Right cardiac atrium (tissue), 5 donors: ENCODE measurements at regions not wholly inside any gene's neighbourhood (a gene's known extent, or its start where the extent isn't known, plus 50 kb on each side); places are given as distances from the start of the nearest gene placed in this dataset.
"Not testable (repeated sequence)": the region's sequence is repeated elsewhere in the genome, so short reads cannot be mapped to it uniquely, and the experiment has no call there.

Experiments used
- ATAC-seq, 2 donors: fragments of 200-7000 bp; cut with Tn5 transposase; one replicate each; pipeline versions ENCODE4 v1.8.0 to v1.9.1; 2020; ENCODE audit warnings: moderate library complexity in 2 of 2, mild to moderate bottlenecking in 1 of 2
- DNase-seq, 3 donors: peaks; one replicate each; pipeline ENCODE4 v3.0.0-alpha.2; 2020
- H3K27ac ChIP-seq: one replicate; pipeline ENCODE4 v1.5.1; 2013; ENCODE audit warnings: mild to moderate bottlenecking, low read length, control low read depth, moderate library complexity
- H3K27me3 ChIP-seq: one replicate; pipeline ENCODE4 v1.6.1; 2013; ENCODE audit not compliant: control insufficient read depth, insufficient read depth
- H3K4me1 ChIP-seq: one replicate; pipeline ENCODE4 v1.6.1; 2013; ENCODE audit warnings: low read length; ENCODE audit not compliant: control insufficient read depth, insufficient read depth
- H3K4me3 ChIP-seq: one replicate; pipeline ENCODE4 v1.5.1; 2013; ENCODE audit warnings: low read length, control low read depth
- H3K9me3 ChIP-seq: one replicate; pipeline ENCODE4 v1.6.1; 2013; ENCODE audit warnings: low read length; ENCODE audit not compliant: control insufficient read depth
- WGBS: extraction: QIAGEN DNeasy Blood & Tissue Kit; methylation state at CpG from one replicate; pipeline ENCODE4 v1.1.7; 2013; 5-methylcytosine and 5-hydroxymethylcytosine counted together
- intact Hi-C, 4 donors: fragments of 100-400 bp; cut with DNase I; formaldehyde crosslinking; loops; one replicate each; pipeline versions ENCODE4 v1.11.0 to v1.14.0; 2022 to 2023
- donor health status: healthy with polysubstance abuse.
- donor health status: DM: no; HTN: yes; CAD: no.
- donor health status: DM: no; HTN: no; CAD: no.
- donor health status: DM: no; HTN: yes; CAD: no; lungs with severe emphysema.
- donor health status: DM: yes; HTN: yes; CAD: no.

DNA sequence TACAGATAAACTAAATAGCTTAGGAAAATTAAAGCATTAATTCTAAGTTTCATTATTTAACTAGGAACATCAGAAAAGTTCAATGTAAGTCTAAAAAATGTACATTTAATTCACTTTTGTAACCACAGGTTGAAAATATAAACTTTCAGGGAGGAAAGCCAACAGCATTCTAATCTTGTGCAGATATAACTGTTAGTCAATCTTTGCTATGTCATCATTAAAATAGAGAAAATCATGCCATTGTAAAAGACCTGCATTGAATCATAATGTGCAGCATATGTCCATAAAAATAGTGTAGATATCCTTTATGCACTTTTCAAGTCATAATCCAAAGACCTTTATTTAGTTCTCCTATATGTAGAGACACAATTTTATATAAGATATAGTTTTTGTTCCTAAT is 207.3 kb downstream of the ALG10B start:
- Histone ChIP-seq H3K9me3 (no peaks in the 10 kb centered on the region), H3K27ac (no peak overlapping the region), H3K4me3 (no peak overlapping the region), H3K4me1 (no peaks in the 10 kb centered on the region), H3K27me3 (no peaks in the 10 kb centered on the region)
- DNase-seq (no peak), ATAC-seq (no peak)
- intact Hi-C loops = no loop called here

DNA sequence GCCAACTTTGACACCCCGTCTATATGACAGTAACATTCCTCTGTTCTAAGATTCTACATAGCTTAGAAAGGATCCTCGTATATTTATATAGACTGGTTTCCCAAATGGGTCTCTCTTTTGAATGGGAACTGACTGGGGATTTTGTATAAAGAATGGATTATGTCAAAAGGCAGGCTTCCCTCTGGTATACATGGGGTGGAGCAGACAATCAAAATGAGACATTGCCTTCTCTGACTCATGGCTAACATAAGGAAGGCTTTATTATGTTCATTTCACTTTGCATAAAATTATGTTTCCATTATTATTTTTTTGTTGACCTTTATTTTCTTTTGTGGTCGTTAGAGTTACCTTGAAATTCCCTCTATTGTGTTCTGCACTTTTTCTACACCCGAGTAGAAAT is 211.1 kb downstream of the ALG10B start:
- no peak for ATAC-seq

DNA sequence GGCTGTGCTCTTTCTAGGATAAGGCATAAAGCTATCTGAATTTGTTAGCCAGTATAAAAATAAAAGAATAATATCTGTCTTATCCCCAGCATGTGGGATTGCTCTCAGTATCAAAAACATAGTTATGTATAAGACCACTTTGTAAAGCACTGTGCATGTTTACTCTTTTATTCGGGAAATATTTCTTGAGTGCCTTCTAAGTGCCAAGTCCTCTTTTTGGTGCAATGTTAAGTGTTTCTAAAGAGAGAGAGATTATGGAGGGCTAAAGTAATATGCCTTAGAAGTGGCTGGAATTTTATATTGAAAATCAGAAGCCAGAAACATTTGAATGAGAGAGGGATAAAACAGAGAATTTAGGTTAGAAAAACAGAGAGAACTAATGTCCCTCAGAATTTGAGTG is 212.0 kb downstream of the ALG10B start:
- Histone ChIP-seq H3K4me1 (no peaks in the 10 kb centered on the region), H3K27me3 (no peaks in the 10 kb centered on the region), H3K27ac (no peak overlapping the region), H3K4me3 (no peak overlapping the region), H3K9me3 (no peaks in the 10 kb centered on the region)
- ATAC-seq (no peak), DNase-seq (no peak)
- 76% methylated on average over 1 of the region's 1 CpG for WGBS
- intact Hi-C loops = no loop called here

More for the DNA sequence above, 211.1 kb downstream of the ALG10B start:
- DNase-seq = no peak
- no peaks in the 10 kb centered on the region for H3K27me3 ChIP-seq
- no peaks in the 10 kb centered on the region for H3K9me3 ChIP-seq
- intact Hi-C loops = no loop called here
- H3K4me1 ChIP-seq = no peaks in the 10 kb centered on the region
- no peak overlapping the region for H3K4me3 ChIP-seq
- 66% methylated on average over 4 of the region's 4 CpGs for WGBS
- H3K27ac ChIP-seq = no peak overlapping the region

DNA sequence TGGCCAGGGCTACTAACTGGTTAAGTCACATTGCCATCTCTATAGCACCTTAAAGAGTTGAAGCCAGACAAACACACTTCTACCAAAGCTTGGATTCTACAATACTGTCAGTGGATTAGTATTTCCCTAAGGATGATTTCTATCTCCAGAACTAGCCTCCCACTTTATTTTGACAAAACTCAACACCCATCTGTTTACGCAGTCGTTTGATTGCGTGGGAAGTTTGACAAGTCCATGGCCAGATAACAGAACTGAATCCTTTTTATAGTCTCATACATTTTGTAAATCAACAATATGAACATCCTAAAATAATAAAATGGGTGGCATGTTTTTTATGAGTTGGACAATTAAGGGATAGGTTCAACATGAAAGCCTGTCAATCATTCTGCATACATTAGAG is 212.7 kb downstream of the ALG10B start:
- 82% methylated on average over 3 of the region's 3 CpGs for WGBS
- H3K4me3 ChIP-seq, H3K27me3 ChIP-seq, intact Hi-C loops, ATAC-seq, H3K4me1 ChIP-seq, H3K27ac ChIP-seq, H3K9me3 ChIP-seq, DNase-seq: not testable (repeated sequence)

DNA sequence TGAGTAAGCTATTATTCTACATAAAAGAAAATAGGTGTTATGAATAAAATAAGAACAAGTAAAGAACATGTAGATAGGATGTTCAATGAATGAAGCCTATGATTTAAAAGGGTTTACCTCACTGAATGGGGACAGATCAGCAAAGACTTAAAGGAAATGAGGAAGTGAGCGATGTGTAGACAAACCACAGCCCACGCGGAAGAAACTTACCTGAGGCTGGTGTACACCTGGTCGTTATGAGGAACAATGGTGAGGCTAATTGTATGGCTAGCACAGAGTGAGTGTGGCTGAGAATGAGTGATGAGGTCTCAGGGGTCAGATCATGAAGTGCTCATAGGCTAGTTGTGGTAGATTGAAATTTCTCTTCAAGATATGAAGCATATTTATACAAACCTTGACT is 221.7 kb downstream of the ALG10B start:
- DNase-seq (no peak), ATAC-seq (no peak)
- H3K27me3 ChIP-seq = no peaks in the 10 kb centered on the region
- intact Hi-C loops = no loop called here
- no peak overlapping the region for H3K4me3 ChIP-seq
- no peaks in the 10 kb centered on the region for H3K9me3 ChIP-seq
- no peaks in the 10 kb centered on the region for H3K4me1 ChIP-seq
- WGBS = 59% methylated on average over 4 of the region's 4 CpGs
- H3K27ac ChIP-seq = no peak overlapping the region

DNA sequence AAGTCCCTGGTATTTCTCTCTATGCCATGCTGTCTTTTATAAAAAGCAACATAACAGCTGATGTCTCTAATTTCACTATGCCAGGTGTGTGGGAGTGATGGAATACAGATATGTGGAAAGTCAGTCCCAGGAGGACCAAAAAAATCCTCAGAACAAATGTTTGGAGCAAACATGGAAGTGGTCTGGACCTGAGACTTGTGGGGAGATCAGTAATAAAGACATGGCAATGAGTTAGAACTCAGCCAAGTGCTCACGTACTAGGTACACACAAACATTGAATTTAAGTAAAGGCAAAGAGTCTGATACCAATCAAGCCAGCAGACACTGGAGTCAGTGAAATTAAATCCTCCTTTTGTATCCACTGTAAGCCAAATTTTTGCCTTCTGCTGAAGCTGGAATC is 223.6 kb downstream of the ALG10B start:
- intact Hi-C loops = no loop called here
- 80% methylated on average over 1 of the region's 1 CpG for WGBS
- Histone ChIP-seq H3K4me3 (no peak overlapping the region), H3K9me3 (no peaks in the 10 kb centered on the region), H3K4me1 (no peaks in the 10 kb centered on the region), H3K27ac (no peak overlapping the region), H3K27me3 (no peaks in the 10 kb centered on the region)
- DNase-seq (no peak), ATAC-seq (no peak)

DNA sequence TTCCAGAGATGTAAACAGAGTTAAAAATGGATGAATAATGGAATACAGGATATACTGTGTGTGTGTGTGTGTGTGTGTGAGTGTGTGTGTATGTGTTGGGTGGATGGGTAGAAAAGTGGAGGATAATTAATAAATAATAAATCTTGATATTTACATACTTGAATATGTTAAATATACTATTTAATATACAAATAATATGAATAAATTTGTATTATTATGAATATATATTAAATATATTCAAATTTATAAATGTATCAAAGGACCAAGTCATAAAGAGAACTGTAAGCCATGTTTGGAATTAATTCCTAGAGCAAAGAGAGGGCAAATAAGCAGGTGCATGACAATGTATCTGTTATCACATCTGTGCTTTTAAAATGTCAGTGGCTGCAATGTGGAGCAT is 225.3 kb downstream of the ALG10B start:
- ATAC-seq = no peak
- H3K27ac ChIP-seq = no peak overlapping the region
- no peaks in the 10 kb centered on the region for H3K9me3 ChIP-seq
- no peak overlapping the region for H3K4me3 ChIP-seq
- intact Hi-C loops = no loop called here
- no peaks in the 10 kb centered on the region for H3K27me3 ChIP-seq
- no peaks in the 10 kb centered on the region for H3K4me1 ChIP-seq
- DNase-seq = no peak

DNA sequence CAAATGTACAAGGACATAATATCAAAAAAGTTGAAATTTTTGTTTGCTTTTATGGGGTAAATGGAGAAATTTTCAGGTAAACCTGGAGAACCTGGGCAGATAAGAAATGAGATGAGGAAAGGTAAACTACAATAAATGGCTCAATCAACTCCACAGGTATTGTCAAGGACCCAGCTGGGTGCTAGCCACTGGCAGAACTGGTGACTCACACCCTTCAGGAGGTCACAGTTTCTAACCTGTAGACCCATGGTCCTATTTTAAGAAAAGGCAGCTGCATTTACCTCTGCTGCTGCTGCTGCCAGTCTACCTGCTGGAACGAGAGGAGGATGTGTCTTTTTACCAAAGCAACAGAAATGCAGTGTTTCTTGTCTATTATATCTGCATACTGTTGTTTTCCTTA is 226.6 kb downstream of the ALG10B start:
- Histone ChIP-seq H3K4me3 (no peak overlapping the region), H3K27me3 (no peaks in the 10 kb centered on the region), H3K27ac (no peak overlapping the region), H3K9me3 (no peaks in the 10 kb centered on the region), H3K4me1 (no peaks in the 10 kb centered on the region)
- no peak for ATAC-seq
- intact Hi-C loops = no loop called here
- WGBS = 41% methylated on average over 1 of the region's 1 CpG
- no peak for DNase-seq

DNA sequence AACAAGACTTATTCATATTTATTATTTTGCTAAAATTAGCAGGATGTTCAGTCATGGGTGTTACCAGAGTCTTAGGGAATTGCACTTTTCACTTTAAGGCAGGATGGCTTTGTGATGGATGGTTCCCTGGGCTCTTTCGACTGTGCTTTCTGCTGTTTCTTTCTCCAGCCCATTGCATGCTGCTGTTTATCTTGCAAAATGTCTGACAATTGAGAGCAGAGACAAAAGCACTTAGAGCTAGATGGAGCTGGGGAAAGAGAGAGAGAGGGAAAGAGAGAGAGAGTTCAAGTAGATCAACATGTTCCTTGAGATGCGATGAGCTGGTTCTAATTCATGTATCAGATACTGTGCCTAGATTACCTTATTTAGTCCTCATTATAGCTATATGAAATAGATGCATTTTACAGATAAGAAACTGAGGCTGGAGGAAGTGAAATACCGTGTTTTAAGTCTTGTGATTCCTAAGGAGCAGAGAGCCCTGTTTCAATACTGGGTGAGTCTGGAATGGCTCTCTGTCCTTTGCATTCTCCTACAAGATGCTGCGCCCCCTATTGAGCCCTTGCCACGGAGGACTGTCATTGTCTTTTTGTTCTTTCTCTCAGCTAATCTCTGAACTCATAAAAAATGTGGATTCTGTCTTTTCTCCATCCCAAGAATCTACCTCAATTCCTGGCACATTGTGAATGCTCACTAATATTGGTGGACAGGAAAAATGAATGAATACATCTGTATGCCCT is 227.9 kb downstream of the ALG10B start:
- no peaks in the 10 kb centered on the region for H3K4me1 ChIP-seq
- no peak for DNase-seq
- ATAC-seq = no peak
- no peak overlapping the region for H3K27ac ChIP-seq
- no peaks in the 10 kb centered on the region for H3K27me3 ChIP-seq
- H3K4me3 ChIP-seq = no peak overlapping the region
- 54% methylated on average over 5 of the region's 5 CpGs for whole genome bisulfite sequencing
- H3K9me3 ChIP-seq = no peaks in the 10 kb centered on the region
- intact Hi-C loops = no loop called here

DNA sequence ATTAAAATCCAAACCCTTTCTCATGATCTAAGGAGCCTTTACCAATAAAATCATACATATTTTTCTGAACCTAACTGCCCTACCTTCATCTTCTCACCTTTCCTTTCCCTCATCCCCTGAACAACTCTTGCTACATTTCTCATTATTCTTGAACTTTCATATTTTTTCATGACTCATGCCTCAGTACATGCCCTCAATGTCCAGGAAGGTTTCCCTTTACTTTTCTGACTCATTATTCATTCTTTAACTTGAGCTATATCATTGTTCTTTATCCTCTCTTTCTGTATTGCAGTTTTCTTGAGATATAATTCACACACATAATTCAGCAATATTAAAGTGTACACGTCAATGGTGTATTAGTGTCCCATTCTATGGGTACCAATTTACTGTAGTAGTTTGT is 231.0 kb downstream of the ALG10B start:
- no peaks in the 10 kb centered on the region for H3K27me3 ChIP-seq
- DNase-seq (no peak), ATAC-seq (no peak)
- no peaks in the 10 kb centered on the region for H3K9me3 ChIP-seq
- no peaks in the 10 kb centered on the region for H3K4me1 ChIP-seq
- no peak overlapping the region for H3K27ac ChIP-seq
- intact Hi-C loops = no loop called here
- H3K4me3 ChIP-seq = no peak overlapping the region
- 74% methylated on average over 1 of the region's 1 CpG for WGBS

DNA sequence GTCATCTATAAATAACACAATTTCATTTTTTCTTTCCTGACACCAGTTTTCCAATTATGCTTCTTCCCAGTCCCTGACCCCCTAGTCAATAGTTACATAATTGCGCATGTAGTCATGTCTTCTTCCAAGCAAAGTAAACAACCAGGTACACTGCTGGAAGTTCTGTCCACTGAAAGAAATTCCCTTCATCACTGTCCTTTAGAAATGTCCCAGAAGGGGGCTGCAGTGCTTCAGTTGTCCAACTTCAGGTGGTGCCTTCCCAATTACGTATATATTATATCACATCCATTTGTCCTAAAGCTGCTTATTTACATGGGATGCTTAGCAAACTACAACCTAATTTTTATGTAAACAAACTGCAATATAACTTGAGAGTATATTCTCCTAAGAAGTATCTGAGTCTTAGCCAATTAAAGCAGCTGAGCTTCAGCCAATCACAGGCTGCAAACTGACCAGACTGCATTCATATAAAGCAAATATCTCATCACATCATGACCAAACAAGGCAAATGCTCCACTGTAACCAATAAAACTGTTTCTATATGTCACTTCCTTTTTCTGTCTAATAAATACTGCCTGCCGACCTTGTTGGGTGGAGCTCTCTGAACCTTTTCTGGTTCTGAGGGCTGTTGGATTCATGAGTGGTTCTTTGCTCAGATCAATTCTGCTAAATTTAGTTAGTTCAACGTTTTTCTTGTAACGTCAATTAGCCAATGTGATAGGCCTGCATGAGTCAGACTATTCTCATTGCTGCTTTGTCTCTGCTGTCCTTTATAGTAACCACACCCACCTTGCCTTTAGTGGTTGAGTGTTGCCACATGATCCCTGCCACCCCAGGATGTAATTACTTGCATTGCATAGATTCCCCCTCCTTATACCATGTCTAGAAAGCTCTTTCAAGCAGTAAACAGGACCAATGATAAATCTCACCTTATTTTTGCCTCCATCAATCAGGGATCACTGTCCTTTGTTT is 239.3 kb downstream of the ALG10B start:
- intact Hi-C loops = no loop called here
- ATAC-seq = no peak
- DNase-seq = no peak
- H3K9me3 ChIP-seq = no peaks in the 10 kb centered on the region
- H3K27me3 ChIP-seq = no peaks in the 10 kb centered on the region
- H3K4me3 ChIP-seq = no peak overlapping the region
- peaks cover 1% of the 10 kb centered on the region for H3K4me1 ChIP-seq
- no peak overlapping the region for H3K27ac ChIP-seq
- 59% methylated on average over 5 of the region's 5 CpGs for WGBS
